Prostate gland (tissue), 2 donors: ENCODE measurements at regions not wholly inside any gene's neighbourhood (a gene's known extent, or its start where the extent isn't known, plus 50 kb on each side); places are given as distances from the start of the nearest gene placed in this dataset.

ENCODE experiments used
- POLR2AphosphoS5 ChIP-seq: sonication (generic); formaldehyde crosslinking; IDR thresholded peaks from one replicate; pipeline ENCODE4 v1.6.1; 2017; ENCODE audit warnings: antibody characterized with exemption
- TF ChIP-seq, protein P1 (sequence below), 4 experiments: fragments of 200-600 bp in 2 of 4; fragments of 450-650 bp in 2 of 4; sonication (generic) in 2 of 4; IDR thresholded peaks; 1 replicate in 3 of 4; 2 replicates in 1 of 4; pipeline ENCODE4 v1.5.1; 2016 to 2019; ENCODE audit warnings: antibody characterized with exemption in 4 of 4, mild to moderate bottlenecking in 2 of 4, moderate library complexity in 2 of 4

- TF ChIP-seq, protein P1, sequence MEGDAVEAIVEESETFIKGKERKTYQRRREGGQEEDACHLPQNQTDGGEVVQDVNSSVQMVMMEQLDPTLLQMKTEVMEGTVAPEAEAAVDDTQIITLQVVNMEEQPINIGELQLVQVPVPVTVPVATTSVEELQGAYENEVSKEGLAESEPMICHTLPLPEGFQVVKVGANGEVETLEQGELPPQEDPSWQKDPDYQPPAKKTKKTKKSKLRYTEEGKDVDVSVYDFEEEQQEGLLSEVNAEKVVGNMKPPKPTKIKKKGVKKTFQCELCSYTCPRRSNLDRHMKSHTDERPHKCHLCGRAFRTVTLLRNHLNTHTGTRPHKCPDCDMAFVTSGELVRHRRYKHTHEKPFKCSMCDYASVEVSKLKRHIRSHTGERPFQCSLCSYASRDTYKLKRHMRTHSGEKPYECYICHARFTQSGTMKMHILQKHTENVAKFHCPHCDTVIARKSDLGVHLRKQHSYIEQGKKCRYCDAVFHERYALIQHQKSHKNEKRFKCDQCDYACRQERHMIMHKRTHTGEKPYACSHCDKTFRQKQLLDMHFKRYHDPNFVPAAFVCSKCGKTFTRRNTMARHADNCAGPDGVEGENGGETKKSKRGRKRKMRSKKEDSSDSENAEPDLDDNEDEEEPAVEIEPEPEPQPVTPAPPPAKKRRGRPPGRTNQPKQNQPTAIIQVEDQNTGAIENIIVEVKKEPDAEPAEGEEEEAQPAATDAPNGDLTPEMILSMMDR (IDR thresholded peaks at IDR 0.05) = no peak
- TF ChIP-seq POLR2AphosphoS5 = no peak
These were observed 274.0 kb downstream of the EFNB2 start for GRCh38 chr13:106261450-106261849.
